K562 (cell line): ENCODE measurements at regions not wholly inside any gene's neighbourhood (a gene's known extent, or its start where the extent isn't known, plus 50 kb on each side); places are given as distances from the start of the nearest gene placed in this dataset.

Experiments used
- TF ChIP-seq, protein P1 (sequence below): fragments of 450-650 bp; IDR thresholded peaks from 2 replicates; pipeline ENCODE4 v1.6.1; 2016; ENCODE audit warnings: mild to moderate bottlenecking, moderate library complexity

DNA sequence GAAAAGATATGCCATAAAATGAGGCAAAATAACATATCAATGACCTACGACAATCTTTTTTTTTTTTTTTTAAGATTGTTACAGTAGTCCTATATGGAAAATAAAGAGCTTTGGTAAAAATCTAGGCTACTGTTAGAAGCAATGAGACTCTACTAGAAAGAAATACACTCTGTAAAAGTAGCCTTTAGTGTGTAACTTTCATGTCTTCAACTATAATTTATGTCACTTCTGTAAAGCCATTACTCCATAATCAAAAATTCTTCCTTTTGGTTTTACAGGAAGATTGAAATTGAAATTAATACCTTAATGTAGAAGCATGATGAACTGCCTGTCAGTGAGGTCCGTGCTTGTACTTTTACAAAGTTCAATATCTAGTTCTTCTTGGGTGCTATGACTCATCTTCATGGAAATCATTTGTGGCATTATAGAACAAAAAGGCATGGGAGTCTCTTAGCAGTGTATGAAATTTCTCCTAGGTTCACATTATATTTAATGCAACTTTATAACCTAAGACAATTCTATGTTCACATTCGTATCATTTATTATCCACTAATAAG is 1393.1 kb downstream of the EFNA5 start (continued):
- TF ChIP-seq, protein P1, sequence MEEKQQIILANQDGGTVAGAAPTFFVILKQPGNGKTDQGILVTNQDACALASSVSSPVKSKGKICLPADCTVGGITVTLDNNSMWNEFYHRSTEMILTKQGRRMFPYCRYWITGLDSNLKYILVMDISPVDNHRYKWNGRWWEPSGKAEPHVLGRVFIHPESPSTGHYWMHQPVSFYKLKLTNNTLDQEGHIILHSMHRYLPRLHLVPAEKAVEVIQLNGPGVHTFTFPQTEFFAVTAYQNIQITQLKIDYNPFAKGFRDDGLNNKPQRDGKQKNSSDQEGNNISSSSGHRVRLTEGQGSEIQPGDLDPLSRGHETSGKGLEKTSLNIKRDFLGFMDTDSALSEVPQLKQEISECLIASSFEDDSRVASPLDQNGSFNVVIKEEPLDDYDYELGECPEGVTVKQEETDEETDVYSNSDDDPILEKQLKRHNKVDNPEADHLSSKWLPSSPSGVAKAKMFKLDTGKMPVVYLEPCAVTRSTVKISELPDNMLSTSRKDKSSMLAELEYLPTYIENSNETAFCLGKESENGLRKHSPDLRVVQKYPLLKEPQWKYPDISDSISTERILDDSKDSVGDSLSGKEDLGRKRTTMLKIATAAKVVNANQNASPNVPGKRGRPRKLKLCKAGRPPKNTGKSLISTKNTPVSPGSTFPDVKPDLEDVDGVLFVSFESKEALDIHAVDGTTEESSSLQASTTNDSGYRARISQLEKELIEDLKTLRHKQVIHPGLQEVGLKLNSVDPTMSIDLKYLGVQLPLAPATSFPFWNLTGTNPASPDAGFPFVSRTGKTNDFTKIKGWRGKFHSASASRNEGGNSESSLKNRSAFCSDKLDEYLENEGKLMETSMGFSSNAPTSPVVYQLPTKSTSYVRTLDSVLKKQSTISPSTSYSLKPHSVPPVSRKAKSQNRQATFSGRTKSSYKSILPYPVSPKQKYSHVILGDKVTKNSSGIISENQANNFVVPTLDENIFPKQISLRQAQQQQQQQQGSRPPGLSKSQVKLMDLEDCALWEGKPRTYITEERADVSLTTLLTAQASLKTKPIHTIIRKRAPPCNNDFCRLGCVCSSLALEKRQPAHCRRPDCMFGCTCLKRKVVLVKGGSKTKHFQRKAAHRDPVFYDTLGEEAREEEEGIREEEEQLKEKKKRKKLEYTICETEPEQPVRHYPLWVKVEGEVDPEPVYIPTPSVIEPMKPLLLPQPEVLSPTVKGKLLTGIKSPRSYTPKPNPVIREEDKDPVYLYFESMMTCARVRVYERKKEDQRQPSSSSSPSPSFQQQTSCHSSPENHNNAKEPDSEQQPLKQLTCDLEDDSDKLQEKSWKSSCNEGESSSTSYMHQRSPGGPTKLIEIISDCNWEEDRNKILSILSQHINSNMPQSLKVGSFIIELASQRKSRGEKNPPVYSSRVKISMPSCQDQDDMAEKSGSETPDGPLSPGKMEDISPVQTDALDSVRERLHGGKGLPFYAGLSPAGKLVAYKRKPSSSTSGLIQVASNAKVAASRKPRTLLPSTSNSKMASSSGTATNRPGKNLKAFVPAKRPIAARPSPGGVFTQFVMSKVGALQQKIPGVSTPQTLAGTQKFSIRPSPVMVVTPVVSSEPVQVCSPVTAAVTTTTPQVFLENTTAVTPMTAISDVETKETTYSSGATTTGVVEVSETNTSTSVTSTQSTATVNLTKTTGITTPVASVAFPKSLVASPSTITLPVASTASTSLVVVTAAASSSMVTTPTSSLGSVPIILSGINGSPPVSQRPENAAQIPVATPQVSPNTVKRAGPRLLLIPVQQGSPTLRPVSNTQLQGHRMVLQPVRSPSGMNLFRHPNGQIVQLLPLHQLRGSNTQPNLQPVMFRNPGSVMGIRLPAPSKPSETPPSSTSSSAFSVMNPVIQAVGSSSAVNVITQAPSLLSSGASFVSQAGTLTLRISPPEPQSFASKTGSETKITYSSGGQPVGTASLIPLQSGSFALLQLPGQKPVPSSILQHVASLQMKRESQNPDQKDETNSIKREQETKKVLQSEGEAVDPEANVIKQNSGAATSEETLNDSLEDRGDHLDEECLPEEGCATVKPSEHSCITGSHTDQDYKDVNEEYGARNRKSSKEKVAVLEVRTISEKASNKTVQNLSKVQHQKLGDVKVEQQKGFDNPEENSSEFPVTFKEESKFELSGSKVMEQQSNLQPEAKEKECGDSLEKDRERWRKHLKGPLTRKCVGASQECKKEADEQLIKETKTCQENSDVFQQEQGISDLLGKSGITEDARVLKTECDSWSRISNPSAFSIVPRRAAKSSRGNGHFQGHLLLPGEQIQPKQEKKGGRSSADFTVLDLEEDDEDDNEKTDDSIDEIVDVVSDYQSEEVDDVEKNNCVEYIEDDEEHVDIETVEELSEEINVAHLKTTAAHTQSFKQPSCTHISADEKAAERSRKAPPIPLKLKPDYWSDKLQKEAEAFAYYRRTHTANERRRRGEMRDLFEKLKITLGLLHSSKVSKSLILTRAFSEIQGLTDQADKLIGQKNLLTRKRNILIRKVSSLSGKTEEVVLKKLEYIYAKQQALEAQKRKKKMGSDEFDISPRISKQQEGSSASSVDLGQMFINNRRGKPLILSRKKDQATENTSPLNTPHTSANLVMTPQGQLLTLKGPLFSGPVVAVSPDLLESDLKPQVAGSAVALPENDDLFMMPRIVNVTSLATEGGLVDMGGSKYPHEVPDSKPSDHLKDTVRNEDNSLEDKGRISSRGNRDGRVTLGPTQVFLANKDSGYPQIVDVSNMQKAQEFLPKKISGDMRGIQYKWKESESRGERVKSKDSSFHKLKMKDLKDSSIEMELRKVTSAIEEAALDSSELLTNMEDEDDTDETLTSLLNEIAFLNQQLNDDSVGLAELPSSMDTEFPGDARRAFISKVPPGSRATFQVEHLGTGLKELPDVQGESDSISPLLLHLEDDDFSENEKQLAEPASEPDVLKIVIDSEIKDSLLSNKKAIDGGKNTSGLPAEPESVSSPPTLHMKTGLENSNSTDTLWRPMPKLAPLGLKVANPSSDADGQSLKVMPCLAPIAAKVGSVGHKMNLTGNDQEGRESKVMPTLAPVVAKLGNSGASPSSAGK = no peak
